Glutamatergic neuron (in vitro differentiated cells): ENCODE measurements at regions not wholly inside any gene's neighbourhood (a gene's known extent, or its start where the extent isn't known, plus 50 kb on each side); places are given as distances from the start of the nearest gene placed in this dataset.

Experiments
- DNase-seq: peaks from one replicate; pipeline ENCODE4 v3.0.0; 2022
- H3K27ac Mint-ChIP-seq: one replicate; pipeline ENCODE4 v1.8.0; 2020; ENCODE audit warnings: mild to moderate bottlenecking, mixed read lengths, inconsistent platforms; ENCODE audit not compliant: unreplicated experiment
- H3K27me3 Mint-ChIP-seq: one replicate; pipeline ENCODE4 v1.8.0; 2020; ENCODE audit warnings: mild to moderate bottlenecking, moderate library complexity, mixed read lengths, inconsistent platforms; ENCODE audit not compliant: unreplicated experiment
- H3K36me3 Mint-ChIP-seq: one replicate; pipeline ENCODE4 v1.8.0; 2020; ENCODE audit warnings: mild to moderate bottlenecking, mixed read lengths, inconsistent platforms; ENCODE audit not compliant: unreplicated experiment
- H3K4me1 Mint-ChIP-seq: one replicate; pipeline ENCODE4 v1.8.0; 2020; ENCODE audit warnings: mild to moderate bottlenecking, low read depth, mixed read lengths, inconsistent platforms; ENCODE audit not compliant: unreplicated experiment
- H3K4me3 Mint-ChIP-seq: one replicate; pipeline ENCODE4 v1.8.0; 2020; ENCODE audit warnings: mild to moderate bottlenecking, mixed read lengths, inconsistent platforms; ENCODE audit not compliant: unreplicated experiment
- H3K9me3 Mint-ChIP-seq: one replicate; pipeline ENCODE4 v1.8.0; 2020; ENCODE audit warnings: mild to moderate bottlenecking, moderate library complexity, mixed read lengths, inconsistent platforms; ENCODE audit not compliant: unreplicated experiment
- TF ChIP-seq, protein P1 (sequence below): fragments of 200-600 bp; sonication (generic); IDR thresholded peaks from one replicate; pipeline ENCODE4 v1.5.0; 2021; ENCODE audit not compliant: partially characterized antibody, unreplicated experiment

DNA sequence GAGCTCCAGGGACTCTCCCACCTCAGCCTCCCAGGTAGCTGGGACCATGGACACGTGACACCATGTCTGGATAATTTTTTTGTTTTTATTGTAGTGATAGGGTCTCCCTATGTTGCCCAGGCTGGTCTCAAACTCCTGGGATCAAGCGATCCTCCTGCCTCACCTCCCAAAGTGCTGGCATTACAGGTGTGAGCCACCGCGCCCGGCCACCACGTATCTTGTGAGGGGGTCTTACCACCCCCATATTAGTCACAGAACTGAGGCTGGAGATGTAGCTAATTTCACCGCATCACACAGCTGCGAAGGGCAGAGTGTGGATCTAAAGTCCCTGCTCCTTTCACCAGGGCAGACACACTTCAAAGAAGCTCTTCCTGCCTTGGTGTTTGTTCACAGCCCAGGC lies 211.8 kb upstream of the SOX1 start:
- no peaks in the 10 kb centered on the region for H3K36me3 Mint-ChIP-seq

DNA sequence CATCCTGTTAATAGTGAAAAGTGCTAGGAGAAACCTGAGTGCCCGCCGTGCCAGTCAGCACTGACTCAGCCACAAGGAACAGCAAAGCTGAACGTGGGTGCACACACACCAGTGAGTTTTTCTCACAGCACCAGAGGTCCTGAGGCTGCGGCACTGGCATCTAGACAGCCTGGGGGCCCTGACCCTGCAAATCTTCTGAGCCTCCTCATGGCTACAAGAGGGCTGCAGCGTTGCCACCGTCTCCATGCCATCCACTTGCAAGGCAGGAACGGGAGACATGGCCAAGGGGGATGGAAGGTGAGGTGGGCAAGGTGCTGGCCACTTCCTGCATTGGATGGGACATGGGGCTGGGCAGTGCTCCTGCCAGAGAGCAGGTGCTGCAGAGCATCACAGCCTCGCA lies 211.2 kb upstream of the SOX1 start:
- Mint-ChIP-seq H3K27me3 (peaks cover 8% of the 10 kb centered on the region), H3K4me1 (peaks cover 16% of the 10 kb centered on the region), H3K27ac (no peak overlapping the region), H3K36me3 (no peaks in the 10 kb centered on the region), H3K9me3 (no peaks in the 10 kb centered on the region), H3K4me3 (no peak overlapping the region)
- DNase-seq: no peak
- TF ChIP-seq, protein P1, sequence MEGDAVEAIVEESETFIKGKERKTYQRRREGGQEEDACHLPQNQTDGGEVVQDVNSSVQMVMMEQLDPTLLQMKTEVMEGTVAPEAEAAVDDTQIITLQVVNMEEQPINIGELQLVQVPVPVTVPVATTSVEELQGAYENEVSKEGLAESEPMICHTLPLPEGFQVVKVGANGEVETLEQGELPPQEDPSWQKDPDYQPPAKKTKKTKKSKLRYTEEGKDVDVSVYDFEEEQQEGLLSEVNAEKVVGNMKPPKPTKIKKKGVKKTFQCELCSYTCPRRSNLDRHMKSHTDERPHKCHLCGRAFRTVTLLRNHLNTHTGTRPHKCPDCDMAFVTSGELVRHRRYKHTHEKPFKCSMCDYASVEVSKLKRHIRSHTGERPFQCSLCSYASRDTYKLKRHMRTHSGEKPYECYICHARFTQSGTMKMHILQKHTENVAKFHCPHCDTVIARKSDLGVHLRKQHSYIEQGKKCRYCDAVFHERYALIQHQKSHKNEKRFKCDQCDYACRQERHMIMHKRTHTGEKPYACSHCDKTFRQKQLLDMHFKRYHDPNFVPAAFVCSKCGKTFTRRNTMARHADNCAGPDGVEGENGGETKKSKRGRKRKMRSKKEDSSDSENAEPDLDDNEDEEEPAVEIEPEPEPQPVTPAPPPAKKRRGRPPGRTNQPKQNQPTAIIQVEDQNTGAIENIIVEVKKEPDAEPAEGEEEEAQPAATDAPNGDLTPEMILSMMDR: no peak

More for the DNA sequence above, 211.8 kb upstream of the SOX1 start:
- Mint-ChIP-seq H3K27ac (no peak overlapping the region), H3K4me3 (no peak overlapping the region), H3K9me3 (no peaks in the 10 kb centered on the region), H3K27me3 (peaks cover 8% of the 10 kb centered on the region), H3K4me1 (peaks cover 16% of the 10 kb centered on the region)
- TF ChIP-seq, protein P1: no peak
- no peak for DNase-seq

DNA sequence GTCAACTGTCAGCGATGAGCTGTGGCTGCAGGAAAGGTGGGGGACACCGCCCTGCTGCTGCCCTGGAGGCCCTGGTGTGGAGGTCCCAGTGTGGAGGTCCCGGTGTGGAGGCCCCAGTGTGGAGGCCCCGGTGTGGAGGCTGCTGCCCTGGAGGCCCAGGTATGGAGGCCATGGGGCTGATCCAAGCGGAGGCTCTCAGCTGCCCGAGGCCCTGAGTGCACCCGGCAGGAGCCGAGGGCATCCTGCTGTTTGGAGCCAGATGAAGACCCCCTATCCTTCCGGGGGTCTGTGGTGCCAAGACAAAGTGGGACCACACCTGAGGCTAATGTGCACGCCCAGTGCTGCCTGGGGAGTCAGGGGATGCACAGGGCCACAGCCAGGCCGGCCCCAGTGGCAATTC lies 210.4 kb upstream of the SOX1 start:
- H3K27me3 Mint-ChIP-seq: peaks cover 8% of the 10 kb centered on the region
- no peak overlapping the region for H3K4me3 Mint-ChIP-seq
- H3K9me3 Mint-ChIP-seq: peaks cover 2% of the 10 kb centered on the region
- H3K4me1 Mint-ChIP-seq: peaks cover 14% of the 10 kb centered on the region
- no peak overlapping the region for H3K27ac Mint-ChIP-seq
- TF ChIP-seq, protein P1: no peak
- no peaks in the 10 kb centered on the region for H3K36me3 Mint-ChIP-seq
- DNase-seq: no peak

DNA sequence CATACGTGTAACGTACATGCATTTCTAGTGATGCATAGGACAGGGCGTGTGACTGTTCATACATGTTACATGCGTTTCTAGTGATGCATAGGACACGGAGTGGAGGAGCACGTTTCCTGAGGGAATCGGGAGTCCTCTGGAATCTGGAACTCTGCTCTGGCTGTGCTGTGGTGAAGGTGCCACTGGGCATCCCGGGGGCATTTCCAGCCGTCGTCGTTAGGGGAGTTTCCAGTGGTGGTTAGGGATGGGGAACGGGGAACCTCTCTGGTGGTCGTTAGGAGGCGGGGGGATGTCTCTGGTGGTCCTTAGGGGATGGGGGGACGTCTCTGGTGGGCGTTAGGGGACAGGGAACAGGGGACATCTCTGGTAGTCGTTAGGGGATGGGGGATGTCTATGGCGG lies 209.6 kb upstream of the SOX1 start:
- no peaks in the 10 kb centered on the region for H3K36me3 Mint-ChIP-seq
- peaks cover 3% of the 10 kb centered on the region for H3K9me3 Mint-ChIP-seq
- H3K27ac Mint-ChIP-seq: no peak overlapping the region
- H3K27me3 Mint-ChIP-seq: peaks cover 8% of the 10 kb centered on the region
- no peak for DNase-seq
- H3K4me3 Mint-ChIP-seq: no peak overlapping the region
- TF ChIP-seq, protein P1: no peak
- peaks cover 14% of the 10 kb centered on the region for H3K4me1 Mint-ChIP-seq

- TF ChIP-seq, protein P1: no peak
- H3K27ac Mint-ChIP-seq: no peak overlapping the region
- no peaks in the 10 kb centered on the region for H3K36me3 Mint-ChIP-seq
- peaks cover 8% of the 10 kb centered on the region for H3K27me3 Mint-ChIP-seq
- H3K4me3 Mint-ChIP-seq: no peak overlapping the region
- DNase-seq: no peak
- H3K9me3 Mint-ChIP-seq: peaks cover 3% of the 10 kb centered on the region
- H3K4me1 Mint-ChIP-seq: peaks cover 14% of the 10 kb centered on the region
Observed at GRCh38 chr13:111857846-111858560, 208.9 kb upstream of the SOX1 start.
